Subcutaneous abdominal adipose tissue (tissue), 5 donors: ENCODE measurements at regions not wholly inside any gene's neighbourhood (a gene's known extent, or its start where the extent isn't known, plus 50 kb on each side); places are given as distances from the start of the nearest gene placed in this dataset.

Source experiments
- H3K27ac ChIP-seq: one replicate; pipeline ENCODE4 v1.7.0; 2013; ENCODE audit warnings: low read depth, mild to moderate bottlenecking, inconsistent platforms, low read length, moderate library complexity
- H3K27me3 ChIP-seq, 5 donors: one replicate each; pipeline ENCODE4 v1.7.0; 2013; ENCODE audit warnings: low read length in 5 of 5, inconsistent platforms in 1 of 5; ENCODE audit not compliant: control insufficient read depth in 5 of 5, insufficient read depth in 4 of 5
- H3K36me3 ChIP-seq, 5 donors: one replicate each; pipeline ENCODE4 v1.7.0; 2013; ENCODE audit warnings: low read length in 5 of 5; ENCODE audit not compliant: control insufficient read depth in 5 of 5, insufficient read depth in 5 of 5
- H3K4me1 ChIP-seq, 5 donors: one replicate each; pipeline ENCODE4 v1.7.0; 2013; ENCODE audit warnings: low read length in 5 of 5, mild to moderate bottlenecking in 3 of 5, moderate library complexity in 1 of 5; ENCODE audit not compliant: control insufficient read depth in 5 of 5, insufficient read depth in 5 of 5
- H3K4me3 ChIP-seq, 5 donors: one replicate each; pipeline ENCODE4 v1.7.0; 2013; ENCODE audit warnings: low read length in 5 of 5, low read depth in 1 of 5
- H3K9ac ChIP-seq, 5 donors: one replicate each; pipeline ENCODE4 v1.7.0; 2013; ENCODE audit warnings: low read length in 5 of 5, mild to moderate bottlenecking in 4 of 5, moderate library complexity in 3 of 5
- H3K9me3 ChIP-seq, 5 donors: one replicate each; pipeline ENCODE4 v1.7.0; 2013; ENCODE audit warnings: low read length in 5 of 5; ENCODE audit not compliant: control insufficient read depth in 5 of 5
- donor health status: healthy.
- donor health status: healthy.
- donor health status: healthy.
- donor health status: healthy.
- donor health status: healthy.

GRCh38 chr16:48850097-48850770 is 240.3 kb upstream of the N4BP1 start:
- no peaks in the 10 kb centered on the region for H3K9me3 ChIP-seq
- H3K27me3 ChIP-seq, result no peaks in the 10 kb centered on the region
- no peak overlapping the region for H3K27ac ChIP-seq
- no peak overlapping the region for H3K4me3 ChIP-seq
- H3K4me1 ChIP-seq, result peaks cover 0 to 15% (median 11%) of the 10 kb centered on the region in 5 donors
- no peaks in the 10 kb centered on the region for H3K36me3 ChIP-seq
- H3K9ac ChIP-seq, result no peak overlapping the region

- no peaks in the 10 kb centered on the region for H3K36me3 ChIP-seq
- no peak overlapping the region for H3K4me3 ChIP-seq
- no peak overlapping the region for H3K27ac ChIP-seq
- H3K4me1 ChIP-seq, result no peaks in the 10 kb centered on the region
- no peak overlapping the region for H3K9ac ChIP-seq
- no peaks in the 10 kb centered on the region for H3K9me3 ChIP-seq
- peaks cover 0 to 3% (median 0%) of the 10 kb centered on the region in 5 donors for H3K27me3 ChIP-seq
Observed at GRCh38 chr16:48846277-48846676, 236.3 kb upstream of the N4BP1 start.

GRCh38 chr16:48845261-48845660 is 235.3 kb upstream of the N4BP1 start:
- peaks cover 0 to 3% (median 0%) of the 10 kb centered on the region in 5 donors for H3K27me3 ChIP-seq

GRCh38 chr16:48838349-48838748 is 228.4 kb upstream of the N4BP1 start:
- Histone ChIP-seq H3K27ac (no peak overlapping the region), H3K4me1 (no peaks in the 10 kb centered on the region), H3K4me3 (no peak overlapping the region), H3K27me3 (peaks cover 0 to 3% (median 0%) of the 10 kb centered on the region in 5 donors), H3K9ac (no peak overlapping the region), H3K9me3 (no peaks in the 10 kb centered on the region), H3K36me3 (no peaks in the 10 kb centered on the region)

More at GRCh38 chr16:48845261-48845660, 235.3 kb upstream of the N4BP1 start:
- no peak overlapping the region for H3K9ac ChIP-seq
- no peaks in the 10 kb centered on the region for H3K9me3 ChIP-seq
- no peak overlapping the region for H3K4me3 ChIP-seq
- H3K27ac ChIP-seq, result no peak overlapping the region
- H3K36me3 ChIP-seq, result no peaks in the 10 kb centered on the region
- no peaks in the 10 kb centered on the region for H3K4me1 ChIP-seq

- Histone ChIP-seq H3K9me3 (no peaks in the 10 kb centered on the region), H3K4me1 (peaks cover 0 to 2% (median 0%) of the 10 kb centered on the region in 5 donors), H3K9ac (no peak overlapping the region), H3K36me3 (no peaks in the 10 kb centered on the region), H3K4me3 (no peak overlapping the region), H3K27me3 (peaks cover 0 to 2% (median 0%) of the 10 kb centered on the region in 5 donors), H3K27ac (no peak overlapping the region)
Observed at GRCh38 chr16:48836636-48837035, 226.7 kb upstream of the N4BP1 start.

- no peaks in the 10 kb centered on the region for H3K27me3 ChIP-seq
- no peaks in the 10 kb centered on the region for H3K9me3 ChIP-seq
- H3K4me1 ChIP-seq, result peaks cover 0 to 8% (median 4%) of the 10 kb centered on the region in 5 donors
- H3K36me3 ChIP-seq, result no peaks in the 10 kb centered on the region
- no peak overlapping the region for H3K9ac ChIP-seq
- no peak overlapping the region for H3K4me3 ChIP-seq
- H3K27ac ChIP-seq, result no peak overlapping the region
Observed at GRCh38 chr16:48836067-48836466, 226.1 kb upstream of the N4BP1 start.

- no peaks in the 10 kb centered on the region for H3K27me3 ChIP-seq
- H3K36me3 ChIP-seq, result no peaks in the 10 kb centered on the region
- no peak overlapping the region for H3K9ac ChIP-seq
- H3K4me1 ChIP-seq, result peaks cover 0 to 12% (median 6%) of the 10 kb centered on the region in 5 donors
- no peak overlapping the region for H3K4me3 ChIP-seq
- no peaks in the 10 kb centered on the region for H3K9me3 ChIP-seq
- H3K27ac ChIP-seq, result no peak overlapping the region
Observed at GRCh38 chr16:48834576-48834975, 224.6 kb upstream of the N4BP1 start.

- Histone ChIP-seq H3K27me3 (no peaks in the 10 kb centered on the region), H3K9ac (no peak overlapping the region), H3K4me3 (no peak overlapping the region), H3K4me1 (peaks cover 0 to 12% (median 6%) of the 10 kb centered on the region in 5 donors), H3K27ac (no peak overlapping the region), H3K36me3 (no peaks in the 10 kb centered on the region), H3K9me3 (no peaks in the 10 kb centered on the region)
Observed at GRCh38 chr16:48833461-48833860, 223.5 kb upstream of the N4BP1 start.

GRCh38 chr16:48831076-48831722 is 221.2 kb upstream of the N4BP1 start:
- no peaks in the 10 kb centered on the region for H3K36me3 ChIP-seq
- no peak overlapping the region for H3K27ac ChIP-seq
- H3K4me1 ChIP-seq, result peaks cover 0 to 12% (median 6%) of the 10 kb centered on the region in 5 donors
- H3K4me3 ChIP-seq, result no peak overlapping the region
- H3K27me3 ChIP-seq, result no peaks in the 10 kb centered on the region
- H3K9me3 ChIP-seq, result no peaks in the 10 kb centered on the region
- H3K9ac ChIP-seq, result no peak overlapping the region
